Naive thymus-derived CD4-positive, alpha-beta T cell (primary cell): ENCODE measurements at regions not wholly inside any gene's neighbourhood (a gene's known extent, or its start where the extent isn't known, plus 50 kb on each side); places are given as distances from the start of the nearest gene placed in this dataset.
"Not testable (repeated sequence)": the region's sequence is repeated elsewhere in the genome, so short reads cannot be mapped to it uniquely, and the experiment has no call there.

Experiments
- ATAC-seq: fragments of 150-1000 bp; cut with Tn5 transposase; 2 replicates; pipeline ENCODE4 v1.10.0; 2021; ENCODE audit warnings: mild to moderate bottlenecking, moderate library complexity
- CTCF ChIA-PET: fragments of 350-600 bp; sonication (Branson Sonifier 250); formaldehyde crosslinking; loops from one replicate; lab custom pipeline; 2021; ENCODE audit warnings: antibody characterized with exemption; lab: Charles Lee
- POLR2A ChIA-PET: fragments of 350-600 bp; sonication (Branson Sonifier 250); formaldehyde crosslinking; loops from one replicate; lab custom pipeline; 2021; ENCODE audit warnings: antibody characterized with exemption, inconsistent platforms; lab: Charles Lee
- DNase-seq, 9 donors: peaks; one replicate each; pipeline versions ENCODE4 v3.0.0 to v3.0.0-alpha.2; 2020 to 2022; ENCODE audit warnings: mixed read lengths in 1 of 9
- H3K27ac ChIP-seq: one replicate; pipeline ENCODE4 v1.7.0; 2013; ENCODE audit warnings: mild to moderate bottlenecking, low read depth, low read length, moderate library complexity
- H3K27me3 ChIP-seq, 2 donors: one replicate each; pipeline ENCODE4 v1.7.0; 2013; ENCODE audit warnings: low read length in 2 of 2, mild to moderate bottlenecking in 2 of 2, moderate library complexity in 2 of 2; ENCODE audit not compliant: control insufficient read depth in 2 of 2, insufficient read depth in 2 of 2
- H3K36me3 ChIP-seq, 3 experiments: 1 replicate in 2 of 3; 2 replicates in 1 of 3; pipeline ENCODE4 v1.7.0; 2013; ENCODE audit warnings: low read length in 3 of 3, mild to moderate bottlenecking in 3 of 3, moderate library complexity in 1 of 3; ENCODE audit not compliant: insufficient read depth in 3 of 3, control insufficient read depth in 2 of 3
- H3K4me1 ChIP-seq, 2 donors: one replicate each; pipeline ENCODE4 v1.7.0; 2013; ENCODE audit warnings: low read length in 2 of 2, mild to moderate bottlenecking in 2 of 2, moderate library complexity in 1 of 2; ENCODE audit not compliant: control insufficient read depth in 2 of 2, insufficient read depth in 2 of 2
- H3K4me3 ChIP-seq: 2 replicates; pipeline ENCODE4 v1.7.0; 2013; ENCODE audit warnings: mild to moderate bottlenecking, low read length
- H3K9me3 ChIP-seq, 3 experiments: 1 replicate in 2 of 3; 2 replicates in 1 of 3; pipeline ENCODE4 v1.7.0; 2013; ENCODE audit warnings: low read length in 3 of 3; ENCODE audit not compliant: control insufficient read depth in 2 of 3
- H3K27ac Mint-ChIP-seq, 9 donors: one replicate each; pipeline ENCODE4 v1.8.0; 2020 to 2022; ENCODE audit warnings: mixed read lengths in 9 of 9, mild to moderate bottlenecking in 8 of 9, moderate library complexity in 5 of 9, inconsistent platforms in 2 of 9
- H3K27me3 Mint-ChIP-seq, 5 donors: one replicate each; pipeline ENCODE4 v1.8.0; 2021 to 2022; ENCODE audit warnings: mixed read lengths in 5 of 5, mild to moderate bottlenecking in 1 of 5
- H3K36me3 Mint-ChIP-seq, 5 donors: one replicate each; pipeline ENCODE4 v1.8.0; 2020 to 2022; ENCODE audit warnings: mixed read lengths in 5 of 5, mild to moderate bottlenecking in 3 of 5, inconsistent platforms in 1 of 5
- H3K4me1 Mint-ChIP-seq, 7 donors: one replicate each; pipeline ENCODE4 v1.8.0; 2020 to 2022; ENCODE audit warnings: mixed read lengths in 7 of 7, mild to moderate bottlenecking in 3 of 7, inconsistent platforms in 1 of 7
- H3K4me3 Mint-ChIP-seq, 10 donors: one replicate each; pipeline ENCODE4 v1.8.0; 2020 to 2022; ENCODE audit warnings: mild to moderate bottlenecking in 10 of 10, mixed read lengths in 10 of 10, moderate library complexity in 6 of 10, inconsistent platforms in 2 of 10
- H3K9me3 Mint-ChIP-seq, 11 donors: one replicate each; pipeline ENCODE4 v1.8.0; 2020 to 2022; ENCODE audit warnings: mixed read lengths in 11 of 11, mild to moderate bottlenecking in 4 of 11, inconsistent platforms in 1 of 11, moderate library complexity in 1 of 11
- intact Hi-C, 2 donors: fragments of 100-400 bp; cut with micrococcal nuclease; formaldehyde crosslinking; loops; one replicate each; pipeline ENCODE4 v1.15.1; 2023

DNA sequence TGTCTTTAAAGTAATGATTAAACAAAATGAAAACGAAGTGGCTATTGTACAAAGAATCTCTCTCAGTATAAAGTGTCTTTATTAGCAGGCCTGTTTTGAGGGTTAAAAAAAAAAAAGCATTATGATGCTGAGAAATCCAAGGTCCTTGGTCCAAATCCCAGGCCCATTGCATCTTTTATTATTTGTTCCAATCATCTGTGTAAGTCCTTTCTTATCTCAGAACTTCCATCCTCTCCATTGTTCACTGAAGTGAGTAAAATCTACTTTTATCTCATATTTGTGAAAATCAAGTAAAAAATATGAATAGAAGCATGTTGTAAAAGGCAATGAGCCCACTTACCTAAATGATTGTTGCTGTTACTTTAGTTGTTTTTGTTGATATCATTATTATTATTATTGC lies 499.1 kb upstream of the JAG1 start:
- ATAC-seq: no peak

DNA sequence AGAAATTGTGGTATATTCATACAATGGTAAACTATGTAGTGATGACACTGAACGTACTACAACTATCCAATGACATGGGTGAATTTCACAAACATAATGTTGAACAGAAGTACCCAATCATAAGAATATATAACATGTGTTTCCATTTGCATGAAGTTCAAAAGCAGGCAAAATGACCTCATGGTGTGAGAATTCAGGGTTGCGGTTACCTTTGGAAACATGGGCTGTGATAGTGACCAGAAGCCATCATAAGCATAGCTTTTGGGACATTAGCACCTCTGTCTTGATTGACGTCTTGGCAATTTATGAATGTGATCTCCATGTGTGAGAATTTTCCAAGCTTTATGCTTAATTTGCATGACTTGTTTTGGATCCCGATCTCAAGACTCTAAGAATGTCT lies 500.1 kb upstream of the JAG1 start:
- H3K27ac ChIP-seq: no peak overlapping the region
- H3K4me3 ChIP-seq: no peak overlapping the region
- H3K36me3 ChIP-seq: no peaks in the 10 kb centered on the region
- ChIA-PET CTCF (no interaction called here), POLR2A (no interaction called here)
- ATAC-seq: no peak
- intact Hi-C loops: no loop called here
- no peaks in the 10 kb centered on the region for H3K4me1 ChIP-seq
- no peak overlapping the region for H3K27ac Mint-ChIP-seq
- peaks cover 0 to 9% (median 0%) of the 10 kb centered on the region in 11 donors for H3K9me3 Mint-ChIP-seq
- DNase-seq: no peak
- H3K9me3 ChIP-seq: no peaks in the 10 kb centered on the region
- no peaks in the 10 kb centered on the region for H3K27me3 Mint-ChIP-seq
- no peak overlapping the region for H3K4me3 Mint-ChIP-seq
- no peaks in the 10 kb centered on the region for H3K27me3 ChIP-seq
- H3K4me1 Mint-ChIP-seq: peaks cover 0 to 1% (median 0%) of the 10 kb centered on the region in 7 donors
- H3K36me3 Mint-ChIP-seq: no peaks in the 10 kb centered on the region

More for the DNA sequence above, 499.1 kb upstream of the JAG1 start:
- ChIA-PET POLR2A (no interaction called here), CTCF (no interaction called here)
- Histone ChIP-seq H3K4me3 (no peak overlapping the region), H3K27ac (no peak overlapping the region), H3K9me3 (no peaks in the 10 kb centered on the region), H3K4me1 (no peaks in the 10 kb centered on the region), H3K27me3 (no peaks in the 10 kb centered on the region), H3K36me3 (no peaks in the 10 kb centered on the region)
- H3K27ac Mint-ChIP-seq: no peak overlapping the region
- H3K4me1 Mint-ChIP-seq: peaks cover 0 to 1% (median 0%) of the 10 kb centered on the region in 7 donors
- H3K4me3 Mint-ChIP-seq: no peak overlapping the region
- intact Hi-C loops: no loop called here
- H3K36me3 Mint-ChIP-seq: no peaks in the 10 kb centered on the region
- H3K9me3 Mint-ChIP-seq: peaks cover 0 to 5% (median 0%) of the 10 kb centered on the region in 11 donors
- DNase-seq: no peak
- no peaks in the 10 kb centered on the region for H3K27me3 Mint-ChIP-seq

DNA sequence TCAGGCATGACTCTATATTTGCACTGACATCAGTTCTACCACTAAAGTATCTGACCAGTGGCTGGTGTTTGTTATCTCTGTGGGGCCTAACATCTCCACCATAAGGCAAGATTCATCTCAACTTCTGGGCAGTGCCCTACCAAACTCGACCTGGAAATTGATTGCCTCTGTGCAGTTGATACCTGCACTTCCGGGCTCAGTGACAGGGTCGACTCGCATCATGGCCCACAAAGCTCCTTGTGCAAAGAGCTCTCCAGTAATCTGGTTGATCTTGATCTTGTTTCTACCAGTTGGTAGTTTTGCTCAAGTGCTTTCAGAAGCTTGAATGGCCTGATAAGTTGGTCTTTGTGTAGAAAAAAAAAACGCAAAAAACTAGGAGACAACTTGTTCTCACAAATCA lies 501.1 kb upstream of the JAG1 start:
- no peak overlapping the region for H3K4me3 Mint-ChIP-seq

DNA sequence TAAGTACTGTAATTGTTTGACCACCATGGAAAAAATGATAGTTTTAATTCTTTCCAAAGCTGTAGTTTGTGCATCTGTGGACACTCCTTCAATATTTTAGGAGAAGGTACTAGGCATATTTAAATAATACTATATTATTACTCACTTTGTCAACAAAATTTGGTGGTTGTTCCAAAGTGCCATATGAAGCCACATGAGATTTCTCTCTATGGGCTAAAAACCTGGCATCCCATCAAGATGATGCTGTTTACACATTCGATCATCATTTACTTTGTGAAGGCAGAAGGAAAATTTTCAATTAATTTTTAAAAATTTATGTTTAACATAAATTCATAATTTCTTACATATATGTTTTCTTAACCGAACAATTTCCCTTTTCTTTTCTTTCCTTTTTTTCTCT lies 502.6 kb upstream of the JAG1 start:
- DNase-seq (no peak), ATAC-seq (no peak)
- Histone ChIP-seq H3K36me3 (no peaks in the 10 kb centered on the region), H3K27ac (no peak overlapping the region), H3K4me3 (no peak overlapping the region), H3K4me1 (no peaks in the 10 kb centered on the region), H3K27me3 (no peaks in the 10 kb centered on the region), H3K9me3 (no peaks in the 10 kb centered on the region)
- Mint-ChIP-seq H3K27ac (no peak overlapping the region), H3K4me3 (no peak overlapping the region), H3K4me1 (peaks cover 0 to 1% (median 0%) of the 10 kb centered on the region in 7 donors), H3K9me3 (peaks cover 0 to 13% (median 5%) of the 10 kb centered on the region in 11 donors), H3K27me3 (no peaks in the 10 kb centered on the region), H3K36me3 (no peaks in the 10 kb centered on the region)
- intact Hi-C loops: no loop called here
- ChIA-PET CTCF (no interaction called here), POLR2A (no interaction called here)

More for the DNA sequence above, 501.1 kb upstream of the JAG1 start:
- Mint-ChIP-seq H3K36me3 (no peaks in the 10 kb centered on the region), H3K9me3 (peaks cover 0 to 9% (median under 1%) of the 10 kb centered on the region in 11 donors), H3K27me3 (no peaks in the 10 kb centered on the region), H3K4me1 (peaks cover 0 to 1% (median 0%) of the 10 kb centered on the region in 7 donors), H3K27ac (no peak overlapping the region)
- no peaks in the 10 kb centered on the region for H3K9me3 ChIP-seq
- POLR2A ChIA-PET: no interaction called here
- intact Hi-C loops: no loop called here
- CTCF ChIA-PET: no interaction called here
- H3K4me1 ChIP-seq: no peaks in the 10 kb centered on the region
- no peak for DNase-seq
- H3K36me3 ChIP-seq: no peaks in the 10 kb centered on the region
- H3K27ac ChIP-seq: no peak overlapping the region
- no peak for ATAC-seq
- H3K4me3 ChIP-seq: no peak overlapping the region
- no peaks in the 10 kb centered on the region for H3K27me3 ChIP-seq

DNA sequence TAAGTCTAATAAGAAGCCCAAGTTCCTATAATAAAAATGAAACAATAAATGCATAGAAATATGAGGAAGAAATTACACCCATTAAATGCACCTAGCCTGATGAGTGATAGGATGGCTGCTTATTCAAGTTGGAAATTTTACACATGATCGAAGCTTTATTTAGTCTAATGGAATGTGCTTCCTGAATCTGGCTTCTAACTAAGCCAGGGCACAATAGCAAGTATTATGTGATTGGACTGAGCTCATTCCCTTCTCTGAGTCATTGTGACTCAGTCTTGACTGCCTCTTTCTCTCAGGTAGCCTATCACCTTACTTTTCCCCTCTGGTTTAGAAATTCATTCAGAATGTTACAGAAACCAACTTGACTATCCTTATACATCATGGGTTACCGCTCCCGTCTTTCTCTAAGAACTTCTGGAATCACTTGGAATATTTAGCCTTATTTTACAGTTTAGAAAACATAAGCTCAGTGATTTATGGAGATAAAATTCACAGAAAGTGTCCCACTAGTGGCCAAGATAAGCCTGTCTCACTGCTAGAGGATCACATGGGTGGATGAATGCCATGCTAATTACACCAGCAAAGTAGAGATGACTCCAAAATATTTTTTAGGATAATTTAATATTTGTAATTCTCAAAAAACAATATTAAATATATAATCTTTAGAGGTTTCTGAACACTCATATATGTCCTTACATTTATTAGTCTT lies 505.3 kb upstream of the JAG1 start:
- Mint-ChIP-seq H3K27me3 (no peaks in the 10 kb centered on the region), H3K4me1 (peaks cover 0 to 3% (median 0%) of the 10 kb centered on the region in 7 donors), H3K36me3 (no peaks in the 10 kb centered on the region), H3K9me3 (peaks cover 0 to 16% (median 5%) of the 10 kb centered on the region in 11 donors), H3K4me3 (no peak overlapping the region), H3K27ac (no peak overlapping the region)
- DNase-seq: no peak
- H3K36me3 ChIP-seq: no peaks in the 10 kb centered on the region
- H3K27ac ChIP-seq: no peak overlapping the region
- ChIA-PET CTCF (no interaction called here), POLR2A (no interaction called here)
- H3K9me3 ChIP-seq: no peaks in the 10 kb centered on the region
- intact Hi-C loops: no loop called here
- no peaks in the 10 kb centered on the region for H3K27me3 ChIP-seq
- H3K4me3 ChIP-seq: no peak overlapping the region
- ATAC-seq: no peak
- no peaks in the 10 kb centered on the region for H3K4me1 ChIP-seq

DNA sequence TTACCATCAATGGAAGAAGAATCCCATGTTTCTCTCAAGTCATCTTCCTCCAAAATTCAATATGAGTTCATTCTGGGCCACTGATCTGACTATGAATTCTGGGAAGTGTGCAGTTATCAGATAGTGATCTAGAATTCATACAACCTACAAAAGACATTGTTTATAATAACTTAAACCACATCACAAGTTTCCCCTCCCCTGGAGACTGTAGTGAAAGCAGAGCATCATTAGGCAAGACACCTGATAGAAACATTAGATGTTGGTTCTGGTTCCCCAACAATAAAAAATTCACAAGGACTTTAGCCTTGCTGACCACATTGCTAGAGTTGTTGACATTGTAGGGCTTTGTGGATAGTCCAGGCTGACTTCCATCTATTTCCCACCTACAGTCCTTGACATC lies 506.4 kb upstream of the JAG1 start:
- Mint-ChIP-seq H3K27ac (no peak overlapping the region), H3K4me3 (no peak overlapping the region), H3K9me3 (peaks cover 0 to 26% (median 6%) of the 10 kb centered on the region in 11 donors), H3K4me1 (peaks cover 0 to 3% (median 0%) of the 10 kb centered on the region in 7 donors), H3K27me3 (no peaks in the 10 kb centered on the region), H3K36me3 (no peaks in the 10 kb centered on the region)
- DNase-seq (no peak), ATAC-seq (no peak)
- Histone ChIP-seq H3K27ac (no peak overlapping the region), H3K4me3 (no peak overlapping the region), H3K36me3 (no peaks in the 10 kb centered on the region), H3K4me1 (no peaks in the 10 kb centered on the region), H3K27me3 (no peaks in the 10 kb centered on the region), H3K9me3 (no peaks in the 10 kb centered on the region)
- intact Hi-C loops: no loop called here
- CTCF ChIA-PET: no interaction called here
- POLR2A ChIA-PET: no interaction called here

DNA sequence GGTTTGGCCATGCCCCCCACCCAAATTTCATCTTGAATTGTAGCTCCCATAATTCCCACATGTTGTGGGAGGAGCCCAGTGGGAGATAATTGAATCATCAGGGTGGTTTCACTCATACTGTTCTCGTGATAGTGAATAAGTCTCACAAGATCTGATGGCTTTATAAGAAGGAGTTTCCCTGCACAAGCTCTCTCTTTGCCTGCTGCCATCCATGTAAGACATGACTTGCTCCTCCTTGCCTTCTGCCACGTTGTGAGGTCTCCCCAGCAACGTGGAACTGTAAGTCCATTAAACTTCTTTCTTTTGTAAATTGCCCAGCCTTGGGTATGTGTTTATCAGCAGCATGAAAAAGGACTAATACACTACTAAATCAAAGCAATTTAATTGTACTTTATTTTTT lies 507.3 kb upstream of the JAG1 start:
- H3K9me3 ChIP-seq, intact Hi-C loops, H3K4me1 Mint-ChIP-seq, H3K4me1 ChIP-seq, H3K27ac ChIP-seq, POLR2A ChIA-PET, H3K27me3 ChIP-seq, CTCF ChIA-PET, H3K4me3 Mint-ChIP-seq, ATAC-seq, H3K4me3 ChIP-seq, H3K27me3 Mint-ChIP-seq, H3K36me3 Mint-ChIP-seq, H3K36me3 ChIP-seq, H3K27ac Mint-ChIP-seq, DNase-seq: not testable (repeated sequence)
- peaks cover 0 to 27% (median 6%) of the 10 kb centered on the region in 11 donors for H3K9me3 Mint-ChIP-seq
